Muscle layer of colon (tissue), 2 donors: ENCODE measurements at regions not wholly inside any gene's neighbourhood (a gene's known extent, or its start where the extent isn't known, plus 50 kb on each side); places are given as distances from the start of the nearest gene placed in this dataset.
"Not testable (repeated sequence)": the region's sequence is repeated elsewhere in the genome, so short reads cannot be mapped to it uniquely, and the experiment has no call there.

ENCODE experiments used
- H3K27ac ChIP-seq: one replicate; pipeline ENCODE4 v1.7.0; 2013; ENCODE audit warnings: low read depth, mild to moderate bottlenecking, low read length, moderate library complexity
- H3K27me3 ChIP-seq, 2 donors: one replicate each; pipeline ENCODE4 v1.7.0; 2013; ENCODE audit warnings: low read length in 2 of 2, mild to moderate bottlenecking in 2 of 2; ENCODE audit not compliant: insufficient read depth in 2 of 2, control insufficient read depth in 1 of 2
- H3K36me3 ChIP-seq: one replicate; pipeline ENCODE4 v1.7.0; 2013; ENCODE audit warnings: mild to moderate bottlenecking, low read length; ENCODE audit not compliant: insufficient read depth
- H3K4me1 ChIP-seq: one replicate; pipeline ENCODE4 v1.7.0; 2013; ENCODE audit warnings: mild to moderate bottlenecking, low read length; ENCODE audit not compliant: insufficient read depth
- H3K4me3 ChIP-seq, 2 donors: one replicate each; pipeline ENCODE4 v1.7.0; 2013; ENCODE audit warnings: low read length in 2 of 2, low read depth in 1 of 2, mild to moderate bottlenecking in 1 of 2, moderate library complexity in 1 of 2
- H3K9ac ChIP-seq: one replicate; pipeline ENCODE4 v1.7.0; 2013; ENCODE audit warnings: low read length
- H3K9me3 ChIP-seq: one replicate; pipeline ENCODE4 v1.7.0; 2013; ENCODE audit warnings: mild to moderate bottlenecking, low read length
- donor health status: abdominal sarcoma.
- donor health status: Adenocarcinoma of cecum.

- Histone ChIP-seq H3K27ac (no peak overlapping the region), H3K4me3 (no peak overlapping the region), H3K9ac (no peak overlapping the region), H3K4me1 (no peaks in the 10 kb centered on the region), H3K36me3 (no peaks in the 10 kb centered on the region), H3K27me3 (no peaks in the 10 kb centered on the region), H3K9me3 (no peaks in the 10 kb centered on the region)
Measured at GRCh38 chr12:83472350-83472749, 785.6 kb downstream of the TMTC2 start.

- Histone ChIP-seq H3K4me1 (no peaks in the 10 kb centered on the region), H3K36me3 (no peaks in the 10 kb centered on the region), H3K9me3 (no peaks in the 10 kb centered on the region), H3K9ac (no peak overlapping the region), H3K27me3 (no peaks in the 10 kb centered on the region), H3K4me3 (no peak overlapping the region), H3K27ac (no peak overlapping the region)
Measured at GRCh38 chr12:83471341-83471740, 784.6 kb downstream of the TMTC2 start.

- H3K27ac ChIP-seq: no peak overlapping the region
- H3K4me3 ChIP-seq: no peak overlapping the region
- H3K9ac ChIP-seq: no peak overlapping the region
- no peaks in the 10 kb centered on the region for H3K36me3 ChIP-seq
- H3K4me1 ChIP-seq: no peaks in the 10 kb centered on the region
- H3K27me3 ChIP-seq: no peaks in the 10 kb centered on the region
- no peaks in the 10 kb centered on the region for H3K9me3 ChIP-seq
Measured at GRCh38 chr12:83470749-83471148, 784.0 kb downstream of the TMTC2 start.

GRCh38 chr12:83468988-83469908 lies 782.5 kb downstream of the TMTC2 start:
- no peaks in the 10 kb centered on the region for H3K9me3 ChIP-seq
- H3K4me1 ChIP-seq: no peaks in the 10 kb centered on the region
- no peaks in the 10 kb centered on the region for H3K27me3 ChIP-seq
- H3K27ac ChIP-seq: no peak overlapping the region
- no peak overlapping the region for H3K4me3 ChIP-seq
- no peak overlapping the region for H3K9ac ChIP-seq
- H3K36me3 ChIP-seq: no peaks in the 10 kb centered on the region

GRCh38 chr12:83465632-83466031 lies 778.9 kb downstream of the TMTC2 start:
- H3K9ac ChIP-seq: no peak overlapping the region

GRCh38 chr12:83462419-83462818 lies 775.7 kb downstream of the TMTC2 start:
- Histone ChIP-seq H3K27me3 (no peaks in the 10 kb centered on the region), H3K36me3 (no peaks in the 10 kb centered on the region), H3K4me1 (no peaks in the 10 kb centered on the region), H3K27ac (no peak overlapping the region), H3K4me3 (no peak overlapping the region), H3K9me3 (no peaks in the 10 kb centered on the region), H3K9ac (no peak overlapping the region)

More at GRCh38 chr12:83465632-83466031, 778.9 kb downstream of the TMTC2 start:
- H3K9me3 ChIP-seq: no peaks in the 10 kb centered on the region
- no peaks in the 10 kb centered on the region for H3K36me3 ChIP-seq
- no peak overlapping the region for H3K4me3 ChIP-seq
- H3K27ac ChIP-seq: no peak overlapping the region
- H3K27me3 ChIP-seq: no peaks in the 10 kb centered on the region
- no peaks in the 10 kb centered on the region for H3K4me1 ChIP-seq

GRCh38 chr12:83461336-83461935 lies 774.7 kb downstream of the TMTC2 start:
- no peaks in the 10 kb centered on the region for H3K27me3 ChIP-seq
- no peaks in the 10 kb centered on the region for H3K36me3 ChIP-seq
- no peak overlapping the region for H3K9ac ChIP-seq
- H3K27ac ChIP-seq: no peak overlapping the region
- H3K4me3 ChIP-seq: no peak overlapping the region
- H3K4me1 ChIP-seq: no peaks in the 10 kb centered on the region
- no peaks in the 10 kb centered on the region for H3K9me3 ChIP-seq

GRCh38 chr12:83451189-83451588 lies 764.5 kb downstream of the TMTC2 start:
- Histone ChIP-seq H3K4me3 (no peak overlapping the region), H3K9ac (no peak overlapping the region), H3K27me3 (no peaks in the 10 kb centered on the region), H3K4me1 (no peaks in the 10 kb centered on the region), H3K27ac (no peak overlapping the region), H3K36me3 (no peaks in the 10 kb centered on the region), H3K9me3 (no peaks in the 10 kb centered on the region)

GRCh38 chr12:83434600-83434999 lies 747.9 kb downstream of the TMTC2 start:
- no peaks in the 10 kb centered on the region for H3K27me3 ChIP-seq
- no peaks in the 10 kb centered on the region for H3K36me3 ChIP-seq
- no peak overlapping the region for H3K4me3 ChIP-seq
- no peak overlapping the region for H3K27ac ChIP-seq
- no peaks in the 10 kb centered on the region for H3K4me1 ChIP-seq
- H3K9ac ChIP-seq: no peak overlapping the region
- no peaks in the 10 kb centered on the region for H3K9me3 ChIP-seq

- Histone ChIP-seq H3K36me3 (no peaks in the 10 kb centered on the region), H3K4me3 (no peak overlapping the region), H3K27ac (no peak overlapping the region), H3K27me3 (no peaks in the 10 kb centered on the region), H3K4me1 (no peaks in the 10 kb centered on the region), H3K9ac (no peak overlapping the region), H3K9me3 (no peaks in the 10 kb centered on the region)
Measured at GRCh38 chr12:83432176-83432719, 745.5 kb downstream of the TMTC2 start.

- H3K4me3 ChIP-seq, H3K4me1 ChIP-seq, H3K9ac ChIP-seq, H3K9me3 ChIP-seq, H3K36me3 ChIP-seq, H3K27me3 ChIP-seq, H3K27ac ChIP-seq: not testable (repeated sequence)
Measured at GRCh38 chr12:83427586-83428136, 741.0 kb downstream of the TMTC2 start.
